GM12873 (cell line): ENCODE measurements at regions not wholly inside any gene's neighbourhood (a gene's known extent, or its start where the extent isn't known, plus 50 kb on each side); places are given as distances from the start of the nearest gene placed in this dataset.
A peak's percentile ranks its signal among the peaks of the same experiment; 100 is the strongest.

ENCODE experiments used
- TF ChIP-seq, protein P1 (sequence below): IDR thresholded peaks from 2 replicates; pipeline ENCODE4 v1.5.1; 2012; ENCODE audit warnings: low read depth, mild to moderate bottlenecking, moderate library complexity, low read length, control low read depth; ENCODE audit not compliant: insufficient read depth; ENCODE audit errors: missing control alignments

DNA sequence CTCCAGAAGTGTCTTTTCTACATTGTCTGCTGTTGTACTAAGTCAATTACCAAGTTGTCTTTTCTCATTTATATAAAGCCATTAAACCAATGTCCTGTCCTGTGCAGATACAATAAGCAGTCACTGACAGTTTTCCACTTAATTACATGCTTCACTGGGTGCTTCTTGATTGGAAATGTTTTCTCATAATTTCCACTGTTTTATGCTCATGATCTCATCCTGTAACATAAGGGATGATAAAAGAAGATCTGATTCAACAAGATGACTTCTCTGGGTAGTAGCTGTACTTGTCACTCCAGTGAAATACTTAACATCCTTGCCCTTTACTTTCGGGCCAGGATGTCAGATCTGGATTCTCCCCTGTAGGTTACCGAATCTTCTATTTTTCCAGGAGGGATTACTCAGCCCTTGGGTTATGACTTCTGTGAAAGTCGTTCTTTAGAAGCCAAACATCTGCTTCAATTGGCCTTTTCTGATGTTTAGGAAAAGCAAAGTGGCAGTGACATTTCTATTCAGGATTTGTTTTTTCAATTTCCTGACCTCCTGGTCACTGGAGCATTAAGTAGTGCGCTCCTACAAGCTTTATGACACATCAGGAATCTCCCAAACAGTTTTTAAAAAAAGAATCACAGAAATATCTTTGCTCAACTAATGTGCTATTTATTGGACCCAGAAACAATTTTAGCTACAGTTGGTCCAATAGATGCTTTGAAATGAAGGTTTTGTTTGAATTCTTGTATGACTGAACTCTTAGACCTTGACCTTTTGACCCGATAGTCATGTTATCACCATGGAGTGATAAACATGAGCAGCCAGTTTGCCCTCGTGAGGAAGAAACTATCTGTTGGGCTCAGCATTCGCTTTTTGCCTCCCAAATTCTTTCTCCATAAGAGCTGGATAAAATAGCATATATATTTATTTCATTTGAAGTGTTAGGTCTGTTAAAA, 234.5 kb upstream of the SSTR1 start:
- TF ChIP-seq, protein P1, sequence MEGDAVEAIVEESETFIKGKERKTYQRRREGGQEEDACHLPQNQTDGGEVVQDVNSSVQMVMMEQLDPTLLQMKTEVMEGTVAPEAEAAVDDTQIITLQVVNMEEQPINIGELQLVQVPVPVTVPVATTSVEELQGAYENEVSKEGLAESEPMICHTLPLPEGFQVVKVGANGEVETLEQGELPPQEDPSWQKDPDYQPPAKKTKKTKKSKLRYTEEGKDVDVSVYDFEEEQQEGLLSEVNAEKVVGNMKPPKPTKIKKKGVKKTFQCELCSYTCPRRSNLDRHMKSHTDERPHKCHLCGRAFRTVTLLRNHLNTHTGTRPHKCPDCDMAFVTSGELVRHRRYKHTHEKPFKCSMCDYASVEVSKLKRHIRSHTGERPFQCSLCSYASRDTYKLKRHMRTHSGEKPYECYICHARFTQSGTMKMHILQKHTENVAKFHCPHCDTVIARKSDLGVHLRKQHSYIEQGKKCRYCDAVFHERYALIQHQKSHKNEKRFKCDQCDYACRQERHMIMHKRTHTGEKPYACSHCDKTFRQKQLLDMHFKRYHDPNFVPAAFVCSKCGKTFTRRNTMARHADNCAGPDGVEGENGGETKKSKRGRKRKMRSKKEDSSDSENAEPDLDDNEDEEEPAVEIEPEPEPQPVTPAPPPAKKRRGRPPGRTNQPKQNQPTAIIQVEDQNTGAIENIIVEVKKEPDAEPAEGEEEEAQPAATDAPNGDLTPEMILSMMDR, result no peak

DNA sequence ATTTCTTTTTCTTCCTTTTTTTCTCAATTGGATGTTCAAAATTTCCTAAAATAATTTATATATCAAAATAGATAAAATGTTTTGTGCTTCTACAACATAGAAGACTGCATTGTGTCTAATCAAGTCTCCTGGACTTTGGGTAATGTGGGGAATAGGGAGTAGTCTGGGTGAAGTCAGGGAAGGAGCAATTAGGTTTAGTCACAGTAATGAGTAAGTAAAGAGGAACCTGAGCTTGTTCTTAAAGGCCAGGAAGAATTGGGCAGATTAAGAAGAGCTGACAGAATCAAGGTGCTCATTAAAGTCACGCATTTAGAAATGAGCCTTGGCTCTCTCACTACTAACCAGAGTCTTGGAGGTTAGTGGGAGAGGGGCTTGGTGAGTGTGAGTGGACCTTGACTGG, 233.3 kb upstream of the SSTR1 start:
- TF ChIP-seq, protein P1, result no peak

DNA sequence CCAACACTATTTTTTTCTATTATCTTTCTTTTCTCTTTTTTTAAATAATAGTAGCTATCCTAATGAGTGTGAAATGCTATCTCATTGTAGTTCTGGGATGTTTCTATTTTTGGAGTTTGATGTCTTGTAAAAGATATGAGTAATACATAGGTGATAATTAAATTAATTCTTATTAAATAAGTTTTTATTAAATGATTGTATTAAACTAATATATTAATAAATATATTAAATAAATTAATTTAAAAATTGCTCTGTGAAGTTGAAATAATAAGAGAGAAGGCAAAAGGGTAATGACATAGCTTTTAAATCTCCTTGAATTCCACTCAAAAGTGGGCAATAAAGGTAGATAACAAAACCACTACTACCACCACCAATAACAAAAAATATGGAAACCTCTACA, 230.2 kb upstream of the SSTR1 start:
- TF ChIP-seq, protein P1, result no peak

DNA sequence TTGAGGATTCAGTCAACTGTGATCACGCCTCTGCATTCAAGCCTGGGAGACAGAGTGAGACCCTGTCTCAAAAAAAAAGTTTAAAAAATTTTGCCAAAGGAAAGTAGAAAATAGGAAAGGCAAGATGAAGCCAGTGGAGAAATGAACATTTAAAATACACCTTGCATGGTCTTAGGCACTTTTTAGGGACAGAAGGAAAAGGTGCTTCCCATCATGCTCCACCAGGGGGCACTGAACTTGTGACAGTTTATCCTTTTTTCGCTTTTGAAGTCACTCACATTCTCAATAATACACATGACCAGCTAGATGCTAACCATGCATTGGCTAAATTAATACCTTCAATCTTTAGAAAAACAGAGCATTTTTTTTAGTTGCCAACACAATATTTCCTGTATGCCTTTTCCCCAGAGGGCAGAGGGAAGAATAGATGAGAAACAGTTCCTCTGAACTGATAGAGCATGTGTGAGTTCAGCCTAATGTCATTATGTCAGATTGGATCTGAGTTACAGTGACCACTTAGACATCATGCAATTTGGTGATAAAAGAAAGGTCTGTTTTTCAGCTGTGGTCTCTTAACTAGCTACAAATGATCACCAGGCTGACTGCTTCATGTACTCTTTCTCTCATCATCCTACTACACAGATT, 221.8 kb upstream of the SSTR1 start:
- TF ChIP-seq, protein P1, result peak; percentile 85

DNA sequence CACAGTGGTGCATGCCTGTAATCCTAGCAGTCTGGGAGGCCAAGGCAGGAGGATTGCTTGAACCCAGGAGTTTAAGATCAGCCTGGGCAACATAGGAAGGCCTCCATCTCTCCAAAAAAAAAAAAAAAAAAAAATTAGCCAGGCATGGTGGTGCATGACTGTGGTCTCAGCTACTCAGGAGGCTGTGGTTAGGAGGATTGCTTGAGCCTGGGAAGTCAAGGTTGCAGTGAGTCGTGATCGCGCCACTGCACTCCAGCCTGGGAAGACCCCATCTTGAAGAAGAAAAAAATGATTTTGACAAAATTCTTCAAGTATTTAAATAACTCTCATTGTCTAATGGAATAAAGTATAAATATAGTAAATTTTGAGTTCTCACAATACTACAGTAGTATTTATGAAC, 219.2 kb upstream of the SSTR1 start:
- TF ChIP-seq, protein P1, result no peak

DNA sequence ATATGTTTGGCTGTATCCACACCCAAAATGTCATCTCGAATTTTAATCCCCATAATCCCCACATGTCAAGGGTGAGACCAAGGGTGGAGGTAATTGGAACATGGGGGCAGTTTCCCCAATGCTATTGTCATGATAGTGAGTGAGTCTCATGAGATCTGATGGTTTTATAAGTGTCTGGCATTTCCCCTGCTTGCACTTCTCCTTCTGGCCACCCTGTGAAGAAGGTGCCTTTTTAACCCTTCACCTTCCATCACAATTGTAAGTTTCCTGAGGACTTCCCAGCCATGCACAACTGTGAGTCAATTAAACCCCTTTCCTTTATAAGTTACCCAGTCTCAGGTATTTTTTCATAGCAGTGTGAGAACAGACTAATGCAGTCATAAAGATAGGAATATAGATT, 216.7 kb upstream of the SSTR1 start:
- TF ChIP-seq, protein P1, result no peak

DNA sequence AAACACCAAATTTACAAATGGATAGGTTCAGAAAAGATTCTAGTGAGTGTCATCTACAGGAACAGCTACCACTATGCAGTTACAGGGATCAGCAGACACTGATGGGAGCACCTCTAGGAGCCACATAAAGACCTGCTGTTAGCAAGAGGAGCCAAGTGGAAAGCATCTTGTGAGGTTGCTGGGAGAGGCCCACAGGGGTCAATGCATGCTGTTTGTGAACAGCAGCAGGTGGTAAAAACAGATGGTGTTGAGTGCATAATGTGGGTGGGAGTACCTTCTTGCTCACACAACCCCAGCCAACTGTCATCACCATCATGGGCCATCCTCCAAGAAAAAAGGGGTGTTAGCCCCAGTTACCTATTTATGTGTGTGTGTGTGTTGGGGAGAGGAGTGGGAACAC, 215.2 kb upstream of the SSTR1 start:
- TF ChIP-seq, protein P1, result no peak
